DOHH2 (cell line): ENCODE measurements at regions not wholly inside any gene's neighbourhood (a gene's known extent, or its start where the extent isn't known, plus 50 kb on each side); places are given as distances from the start of the nearest gene placed in this dataset.

ENCODE experiments used
- H3F3A ChIP-seq: fragments of 200-600 bp; sonication (generic), shearing (Covaris generic); 2 replicates; pipeline ENCODE4 v1.6.0; 2016; ENCODE audit warnings: antibody characterized with exemption, mild to moderate bottlenecking; ENCODE audit not compliant: control insufficient read depth, insufficient read depth
- H3K27ac ChIP-seq: fragments of 200-600 bp; sonication (generic); 2 replicates; pipeline ENCODE4 v1.5.1; 2014; ENCODE audit warnings: low read depth, mild to moderate bottlenecking, low read length, moderate library complexity
- H3K27me3 ChIP-seq: fragments of 200-600 bp; sonication (generic); 2 replicates; pipeline ENCODE4 v1.6.1; 2014; ENCODE audit warnings: mild to moderate bottlenecking, low read length, mixed read lengths; ENCODE audit not compliant: control insufficient read depth
- H3K36me3 ChIP-seq: fragments of 200-600 bp; sonication (generic); 2 replicates; pipeline ENCODE4 v1.6.1; 2014; ENCODE audit warnings: mild to moderate bottlenecking, low read length, moderate library complexity, mixed read lengths; ENCODE audit not compliant: control insufficient read depth
- H3K4me1 ChIP-seq: fragments of 200-600 bp; sonication (generic); 2 replicates; pipeline ENCODE4 v1.6.1; 2014; ENCODE audit warnings: mild to moderate bottlenecking, low read length, mixed read lengths; ENCODE audit not compliant: control insufficient read depth
- H3K4me2 ChIP-seq: fragments of 200-600 bp; sonication (generic); 2 replicates; pipeline ENCODE4 v1.6.0; 2014; ENCODE audit warnings: mild to moderate bottlenecking, low read length, moderate library complexity
- H3K4me3 ChIP-seq: fragments of 200-600 bp; sonication (generic); 2 replicates; pipeline ENCODE4 v1.5.1; 2014; ENCODE audit warnings: mild to moderate bottlenecking, low read length, mixed read lengths
- H3K79me2 ChIP-seq: fragments of 200-600 bp; sonication (generic); 2 replicates; pipeline ENCODE4 v1.6.1; 2014; ENCODE audit warnings: mild to moderate bottlenecking, low read length, mixed read lengths; ENCODE audit not compliant: control insufficient read depth
- H3K9me2 ChIP-seq: fragments of 200-600 bp; sonication (generic); replicated peaks from 2 replicates; pipeline ENCODE4 v1.6.1; 2014; ENCODE audit warnings: mild to moderate bottlenecking, low read length, mixed read lengths; ENCODE audit not compliant: control insufficient read depth
- H3K9me3 ChIP-seq: fragments of 200-600 bp; sonication (generic); 2 replicates; pipeline ENCODE4 v1.6.1; 2014; ENCODE audit warnings: antibody characterized with exemption, low read length, mixed read lengths; ENCODE audit not compliant: control insufficient read depth, insufficient read depth
- H4K20me1 ChIP-seq: fragments of 200-600 bp; sonication (generic); 2 replicates; pipeline ENCODE4 v1.6.0; 2014; ENCODE audit warnings: low read depth, mild to moderate bottlenecking, antibody characterized with exemption, low read length, moderate library complexity; ENCODE audit not compliant: control insufficient read depth, insufficient read depth
- EZH2phosphoT487 ChIP-seq: fragments of 200-600 bp; sonication (generic); IDR thresholded peaks from 2 replicates; pipeline ENCODE4 v1.6.1; 2017; ENCODE audit warnings: borderline replicate concordance, mild to moderate bottlenecking, antibody characterized with exemption, low read length, moderate library complexity, mixed read lengths
- TF ChIP-seq, protein P1 (sequence below): fragments of 200-600 bp; sonication (generic); IDR thresholded peaks from one replicate; pipeline ENCODE4 v1.5.1; 2014; ENCODE audit warnings: antibody characterized with exemption, mild to moderate bottlenecking, low read depth, low read length; ENCODE audit not compliant: poor library complexity, severe bottlenecking

- Histone ChIP-seq H3K4me3 (no peak overlapping the region), H4K20me1 (no peaks in the 10 kb centered on the region), H3K36me3 (no peaks in the 10 kb centered on the region), H3K27me3 (no peaks in the 10 kb centered on the region), H3K27ac (no peak overlapping the region), H3K9me3 (no peaks in the 10 kb centered on the region), H3K4me1 (no peaks in the 10 kb centered on the region), H3K4me2 (no peak overlapping the region), H3F3A (no peaks in the 10 kb centered on the region), H3K9me2 (no peaks in the 10 kb centered on the region), H3K79me2 (no peaks in the 10 kb centered on the region)
- TF ChIP-seq EZH2phosphoT487 = no peak
- TF ChIP-seq, protein P1, sequence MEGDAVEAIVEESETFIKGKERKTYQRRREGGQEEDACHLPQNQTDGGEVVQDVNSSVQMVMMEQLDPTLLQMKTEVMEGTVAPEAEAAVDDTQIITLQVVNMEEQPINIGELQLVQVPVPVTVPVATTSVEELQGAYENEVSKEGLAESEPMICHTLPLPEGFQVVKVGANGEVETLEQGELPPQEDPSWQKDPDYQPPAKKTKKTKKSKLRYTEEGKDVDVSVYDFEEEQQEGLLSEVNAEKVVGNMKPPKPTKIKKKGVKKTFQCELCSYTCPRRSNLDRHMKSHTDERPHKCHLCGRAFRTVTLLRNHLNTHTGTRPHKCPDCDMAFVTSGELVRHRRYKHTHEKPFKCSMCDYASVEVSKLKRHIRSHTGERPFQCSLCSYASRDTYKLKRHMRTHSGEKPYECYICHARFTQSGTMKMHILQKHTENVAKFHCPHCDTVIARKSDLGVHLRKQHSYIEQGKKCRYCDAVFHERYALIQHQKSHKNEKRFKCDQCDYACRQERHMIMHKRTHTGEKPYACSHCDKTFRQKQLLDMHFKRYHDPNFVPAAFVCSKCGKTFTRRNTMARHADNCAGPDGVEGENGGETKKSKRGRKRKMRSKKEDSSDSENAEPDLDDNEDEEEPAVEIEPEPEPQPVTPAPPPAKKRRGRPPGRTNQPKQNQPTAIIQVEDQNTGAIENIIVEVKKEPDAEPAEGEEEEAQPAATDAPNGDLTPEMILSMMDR = no peak
Measured at GRCh38 chr5:174281089-174281760, 235.7 kb downstream of the NSG2 start.

DNA sequence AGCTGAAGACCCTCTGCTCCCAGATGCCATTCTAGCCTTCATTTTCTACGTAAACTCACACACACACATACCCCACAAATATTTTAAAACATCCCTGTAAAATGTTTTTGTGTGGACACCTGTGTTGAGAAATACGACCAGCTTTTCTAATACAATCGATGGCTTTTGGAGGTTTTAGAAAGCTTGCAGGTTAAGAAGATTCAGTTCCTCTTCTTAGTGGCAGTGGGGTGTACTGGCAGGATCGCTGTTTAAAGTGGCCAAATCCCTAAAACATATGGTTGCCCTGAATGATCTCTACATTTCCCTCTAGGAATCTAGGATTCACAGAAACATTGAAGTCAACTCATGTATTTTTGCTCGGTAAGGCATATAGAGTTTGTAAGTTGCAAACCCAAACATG is 236.3 kb downstream of the NSG2 start:
- no peaks in the 10 kb centered on the region for H3K4me1 ChIP-seq
- H3K4me3 ChIP-seq = no peak overlapping the region
- no peak for TF ChIP-seq EZH2phosphoT487
- TF ChIP-seq, protein P1 = no peak
- no peaks in the 10 kb centered on the region for H4K20me1 ChIP-seq
- no peaks in the 10 kb centered on the region for H3K79me2 ChIP-seq
- H3K27ac ChIP-seq = no peak overlapping the region
- no peaks in the 10 kb centered on the region for H3K9me2 ChIP-seq
- H3K9me3 ChIP-seq = no peaks in the 10 kb centered on the region
- no peak overlapping the region for H3K4me2 ChIP-seq
- no peaks in the 10 kb centered on the region for H3F3A ChIP-seq
- H3K27me3 ChIP-seq = no peaks in the 10 kb centered on the region
- no peaks in the 10 kb centered on the region for H3K36me3 ChIP-seq

DNA sequence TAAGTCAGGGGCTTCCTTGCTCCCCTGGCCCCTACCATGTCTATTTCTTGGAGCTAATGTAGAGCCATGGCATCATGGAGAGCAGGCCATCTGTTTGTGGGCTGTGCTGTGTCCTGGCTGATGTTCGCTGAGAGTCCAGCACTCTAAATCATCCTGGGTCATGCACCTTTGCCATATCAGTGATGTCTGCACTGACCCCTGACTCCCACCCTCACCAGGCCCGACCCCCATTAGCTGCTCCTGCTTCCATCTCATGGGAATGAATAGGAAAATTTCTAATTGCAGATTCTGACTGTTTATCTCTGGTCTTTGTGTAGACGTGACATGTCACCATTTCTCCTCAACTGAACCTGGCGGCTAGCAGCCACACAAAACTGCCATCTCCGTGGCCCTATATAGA is 236.9 kb downstream of the NSG2 start:
- H3K4me2 ChIP-seq = no peak overlapping the region
- H3K27me3 ChIP-seq = no peaks in the 10 kb centered on the region
- no peak overlapping the region for H3K27ac ChIP-seq
- no peaks in the 10 kb centered on the region for H4K20me1 ChIP-seq
- H3K9me2 ChIP-seq = no peaks in the 10 kb centered on the region
- no peaks in the 10 kb centered on the region for H3K79me2 ChIP-seq
- no peaks in the 10 kb centered on the region for H3K4me1 ChIP-seq
- no peaks in the 10 kb centered on the region for H3K9me3 ChIP-seq
- no peak for TF ChIP-seq EZH2phosphoT487
- TF ChIP-seq, protein P1 = no peak
- no peaks in the 10 kb centered on the region for H3K36me3 ChIP-seq
- no peaks in the 10 kb centered on the region for H3F3A ChIP-seq
- no peak overlapping the region for H3K4me3 ChIP-seq
